H4 (cell line): ENCODE measurements at regions not wholly inside any gene's neighbourhood (a gene's known extent, or its start where the extent isn't known, plus 50 kb on each side); places are given as distances from the start of the nearest gene placed in this dataset.
A peak's percentile ranks its signal among the peaks of the same experiment; 100 is the strongest.
"Not testable (repeated sequence)": the region's sequence is repeated elsewhere in the genome, so short reads cannot be mapped to it uniquely, and the experiment has no call there.

Source experiments
- DNase-seq: peaks from one replicate; pipeline ENCODE4 v3.0.0-alpha.2; 2015; ENCODE audit warnings: low spot score

GRCh38 chr5:63124266-63124665 lies 545.6 kb downstream of the LRRC70 start:
- no peak for DNase-seq

- DNase-seq: no peak
Measured at GRCh38 chr5:63121471-63121870, 542.9 kb downstream of the LRRC70 start.

- DNase-seq: no peak
Measured at GRCh38 chr5:63118221-63118620, 539.6 kb downstream of the LRRC70 start.

GRCh38 chr5:63111891-63112290 lies 533.3 kb downstream of the LRRC70 start:
- DNase-seq: no peak

- no peak for DNase-seq
Measured at GRCh38 chr5:63101870-63102269, 523.3 kb downstream of the LRRC70 start.

GRCh38 chr5:63097286-63097685 lies 518.7 kb downstream of the LRRC70 start:
- no peak for DNase-seq

GRCh38 chr5:63094730-63095129 lies 516.1 kb downstream of the LRRC70 start:
- DNase-seq: no peak

GRCh38 chr5:63089147-63089546 lies 510.5 kb downstream of the LRRC70 start:
- no peak for DNase-seq

GRCh38 chr5:63085561-63085960 lies 506.9 kb downstream of the LRRC70 start:
- DNase-seq: no peak

- not testable (repeated sequence) for DNase-seq
Measured at GRCh38 chr5:63083689-63084088, 505.1 kb downstream of the LRRC70 start.

- no peak for DNase-seq
Measured at GRCh38 chr5:63081402-63081801, 502.8 kb downstream of the LRRC70 start.

GRCh38 chr5:63070001-63070400 lies 491.4 kb downstream of the LRRC70 start:
- DNase-seq: no peak

- no peak for DNase-seq
Measured at GRCh38 chr5:63055421-63055820, 476.8 kb downstream of the LRRC70 start.

- peak; percentile 31 for DNase-seq
Measured at GRCh38 chr5:63053019-63053638, 474.5 kb downstream of the LRRC70 start.

GRCh38 chr5:63050916-63051315 lies 472.3 kb downstream of the LRRC70 start:
- DNase-seq: no peak

- DNase-seq: no peak
Measured at GRCh38 chr5:63049935-63050334, 471.3 kb downstream of the LRRC70 start.

- DNase-seq: no peak
Measured at GRCh38 chr5:63043792-63044191, 465.2 kb downstream of the LRRC70 start.

- no peak for DNase-seq
Measured at GRCh38 chr5:63032343-63032742, 453.7 kb downstream of the LRRC70 start.

- DNase-seq: no peak
Measured at GRCh38 chr5:63029891-63030290, 451.3 kb downstream of the LRRC70 start.

- no peak for DNase-seq
Measured at GRCh38 chr5:63025679-63026078, 447.1 kb downstream of the LRRC70 start.

GRCh38 chr5:63022403-63022802 lies 443.8 kb downstream of the LRRC70 start:
- DNase-seq: no peak

- DNase-seq: no peak
Measured at GRCh38 chr5:63011158-63011557, 432.5 kb downstream of the LRRC70 start.

GRCh38 chr5:63008195-63008594 lies 429.6 kb downstream of the LRRC70 start:
- DNase-seq: no peak

GRCh38 chr5:62994842-62995241 lies 416.2 kb downstream of the LRRC70 start:
- not testable (repeated sequence) for DNase-seq
